ENCODE measurements at regions not wholly inside any gene's neighbourhood (a gene's known extent, or its start where the extent isn't known, plus 50 kb on each side); places are given as distances from the start of the nearest gene placed in this dataset.
A peak's percentile ranks its signal among the peaks of the same experiment; 100 is the strongest.

- intact Hi-C loops (cut with DNase I), result no loop called here
- DNase-seq, result no peak
- H3K36me3 ChIP-seq, result no peaks in the 10 kb centered on the region
- no peak overlapping the region for H3K27ac ChIP-seq
- H3K9me3 ChIP-seq, result no peaks in the 10 kb centered on the region
- ATAC-seq, result no peak
- H3K4me1 ChIP-seq, result no peaks in the 10 kb centered on the region
- no peak overlapping the region for H3K4me3 ChIP-seq
- no peak for TF ChIP-seq CTCF (IDR thresholded peaks at IDR 0.05)
- no peaks in the 10 kb centered on the region for H3K27me3 ChIP-seq
Measured at GRCh38 chr4:26001816-26002215, 87.8 kb downstream of the SMIM20 start.

- no peaks in the 10 kb centered on the region for H3K4me1 ChIP-seq
- H3K9me3 ChIP-seq, result peaks cover 0 to 4% of the 10 kb centered on the region in 2 donors
- DNase-seq (peak in 1 of 4 donors; percentile 41), ATAC-seq (no peak)
- intact Hi-C loops (cut with DNase I), result no loop called here
- H3K27me3 ChIP-seq, result no peaks in the 10 kb centered on the region
- H3K27ac ChIP-seq, result no peak overlapping the region
- TF ChIP-seq CTCF (IDR thresholded peaks at IDR 0.05), result no peak
- no peak overlapping the region for H3K4me3 ChIP-seq
- no peaks in the 10 kb centered on the region for H3K36me3 ChIP-seq
Measured at GRCh38 chr4:26003056-26003455, 89.0 kb downstream of the SMIM20 start.

- no peak overlapping the region for H3K4me3 ChIP-seq
- H3K27ac ChIP-seq, result no peak overlapping the region
- TF ChIP-seq CTCF (IDR thresholded peaks at IDR 0.05), result no peak
- no peak for ATAC-seq
- no peak for DNase-seq
- no peaks in the 10 kb centered on the region for H3K4me1 ChIP-seq
- H3K9me3 ChIP-seq, result peaks cover 0 to 15% of the 10 kb centered on the region in 2 donors
- intact Hi-C loops (cut with DNase I), result no loop called here
- H3K36me3 ChIP-seq, result no peaks in the 10 kb centered on the region
- no peaks in the 10 kb centered on the region for H3K27me3 ChIP-seq
Measured at GRCh38 chr4:26004290-26004689, 90.3 kb downstream of the SMIM20 start.

- no peak for ATAC-seq
- H3K9me3 ChIP-seq, result peaks cover 0 to 17% of the 10 kb centered on the region in 2 donors
- H3K4me3 ChIP-seq, result no peak overlapping the region
- H3K36me3 ChIP-seq, result no peaks in the 10 kb centered on the region
- H3K4me1 ChIP-seq, result no peaks in the 10 kb centered on the region
- no peak for DNase-seq
- no peaks in the 10 kb centered on the region for H3K27me3 ChIP-seq
- no peak overlapping the region for H3K27ac ChIP-seq
- no peak for TF ChIP-seq CTCF (IDR thresholded peaks at IDR 0.05)
- intact Hi-C loops (cut with DNase I), result no loop called here
Measured at GRCh38 chr4:26005764-26006163, 91.7 kb downstream of the SMIM20 start.

- H3K4me1 ChIP-seq, result peaks cover 0 to 2% of the 10 kb centered on the region in 2 donors
- ATAC-seq (no peak), DNase-seq (no peak)
- H3K9me3 ChIP-seq, result peaks cover 0 to 17% of the 10 kb centered on the region in 2 donors
- no peaks in the 10 kb centered on the region for H3K36me3 ChIP-seq
- H3K4me3 ChIP-seq, result no peak overlapping the region
- no peak overlapping the region for H3K27ac ChIP-seq
- no peak for TF ChIP-seq CTCF (IDR thresholded peaks at IDR 0.05)
- intact Hi-C loops (cut with DNase I), result no loop called here
- H3K27me3 ChIP-seq, result no peaks in the 10 kb centered on the region
Measured at GRCh38 chr4:26008737-26009136, 94.7 kb downstream of the SMIM20 start.

Data from left lung (tissue), 4 donors.